GM19035 (cell line): ENCODE measurements at regions not wholly inside any gene's neighbourhood (a gene's known extent, or its start where the extent isn't known, plus 50 kb on each side); places are given as distances from the start of the nearest gene placed in this dataset.

Experiments
- ATAC-seq: cut with Tn5 transposase; IDR thresholded peaks from one replicate; pipeline ENCODE4 v1.9.1; 2021; ENCODE audit not compliant: unreplicated experiment

DNA sequence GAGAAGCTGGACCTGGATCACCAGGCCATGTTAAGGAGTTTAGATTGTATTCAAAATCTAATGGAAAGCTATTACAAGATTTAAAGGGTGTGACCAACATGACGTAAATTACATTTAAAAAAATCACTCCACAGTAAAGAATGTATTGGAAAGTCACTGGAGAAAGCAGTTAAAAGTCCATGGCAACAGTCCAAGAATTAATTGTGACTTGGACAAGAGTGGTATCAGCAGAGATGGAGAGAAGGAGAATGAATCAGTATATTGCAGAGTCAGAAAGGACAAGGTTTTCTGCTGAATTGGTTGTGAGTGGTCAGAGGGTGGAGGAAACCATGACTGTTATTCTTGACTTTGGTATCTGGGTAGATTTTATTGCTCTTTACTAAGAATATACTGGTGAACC is 535.1 kb upstream of the SLITRK1 start:
- no peak for ATAC-seq

DNA sequence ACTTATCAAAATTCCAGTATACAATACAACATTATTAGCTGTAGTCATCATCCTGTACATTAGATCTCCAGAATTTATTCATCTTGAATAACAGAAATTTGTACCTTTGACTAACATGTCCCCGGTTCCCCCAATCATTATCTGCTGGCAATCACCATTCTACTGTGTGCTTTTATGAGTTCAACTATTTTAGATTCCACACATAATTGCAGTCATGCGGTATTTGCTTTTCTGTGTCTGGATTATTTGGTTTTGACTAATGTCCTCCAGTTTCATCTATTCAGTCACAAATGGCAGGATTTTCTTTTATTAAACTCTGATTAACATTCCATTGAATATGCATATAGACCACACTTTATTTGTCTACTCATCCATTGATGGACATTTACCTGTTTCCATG is 530.7 kb upstream of the SLITRK1 start:
- ATAC-seq, result no peak

GRCh38 chr13:84405286-84405685 is 523.0 kb upstream of the SLITRK1 start:
- no peak for ATAC-seq

DNA sequence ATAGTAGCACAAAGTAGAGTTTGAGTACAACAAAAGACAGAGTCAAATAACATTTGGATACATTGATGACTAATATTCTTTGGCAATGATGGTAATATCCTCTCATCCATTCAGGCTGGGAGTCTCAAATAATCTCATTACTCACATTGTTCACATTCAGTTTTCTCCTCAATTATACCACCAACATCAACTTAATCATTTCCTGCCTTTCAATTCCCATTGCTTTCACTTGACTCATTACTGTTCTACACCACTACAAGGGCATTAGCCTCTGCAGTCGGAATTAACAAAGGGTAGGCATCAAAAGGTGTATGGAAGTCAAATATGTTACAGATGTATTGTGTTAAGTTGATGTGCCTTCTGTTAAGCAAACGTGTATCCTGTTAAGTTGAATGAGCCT is 518.4 kb upstream of the SLITRK1 start:
- ATAC-seq, result no peak

DNA sequence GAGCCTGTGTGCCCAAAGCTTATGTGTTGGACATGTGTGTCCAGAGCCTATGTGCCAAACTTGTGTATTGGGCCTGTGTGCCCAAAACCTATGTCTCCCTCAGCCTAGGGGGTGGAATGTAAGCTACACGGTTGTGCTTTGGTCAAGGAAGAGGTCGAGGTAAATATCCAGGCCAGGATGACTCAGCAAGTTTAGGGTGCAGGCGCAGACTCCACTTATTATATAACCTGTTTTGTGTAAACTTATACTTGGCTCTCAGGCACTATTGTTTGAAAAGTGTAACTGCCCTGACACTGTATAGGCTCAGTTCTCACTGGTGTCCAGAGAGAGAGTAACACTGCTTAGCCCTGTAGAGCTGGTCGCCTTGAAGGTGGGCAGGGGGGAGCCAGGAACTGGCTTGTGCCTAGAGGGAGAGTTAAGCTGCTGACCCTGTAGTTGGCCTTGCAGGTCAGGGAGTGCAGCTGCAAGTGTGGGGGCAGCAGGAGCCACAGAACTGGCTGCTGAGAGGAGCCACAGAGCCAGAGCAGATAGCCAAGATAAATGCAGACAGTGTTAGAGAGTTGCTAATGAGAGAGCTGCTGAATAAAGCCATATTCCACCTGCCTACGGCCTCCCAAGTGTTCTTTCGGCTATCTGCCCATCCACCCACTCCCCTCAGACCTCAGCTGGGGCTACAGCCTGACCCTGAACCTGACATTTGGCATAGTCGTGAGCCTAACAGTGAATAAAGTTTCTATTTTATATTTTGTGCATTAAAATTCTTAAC is 517.2 kb upstream of the SLITRK1 start:
- ATAC-seq, result no peak

DNA sequence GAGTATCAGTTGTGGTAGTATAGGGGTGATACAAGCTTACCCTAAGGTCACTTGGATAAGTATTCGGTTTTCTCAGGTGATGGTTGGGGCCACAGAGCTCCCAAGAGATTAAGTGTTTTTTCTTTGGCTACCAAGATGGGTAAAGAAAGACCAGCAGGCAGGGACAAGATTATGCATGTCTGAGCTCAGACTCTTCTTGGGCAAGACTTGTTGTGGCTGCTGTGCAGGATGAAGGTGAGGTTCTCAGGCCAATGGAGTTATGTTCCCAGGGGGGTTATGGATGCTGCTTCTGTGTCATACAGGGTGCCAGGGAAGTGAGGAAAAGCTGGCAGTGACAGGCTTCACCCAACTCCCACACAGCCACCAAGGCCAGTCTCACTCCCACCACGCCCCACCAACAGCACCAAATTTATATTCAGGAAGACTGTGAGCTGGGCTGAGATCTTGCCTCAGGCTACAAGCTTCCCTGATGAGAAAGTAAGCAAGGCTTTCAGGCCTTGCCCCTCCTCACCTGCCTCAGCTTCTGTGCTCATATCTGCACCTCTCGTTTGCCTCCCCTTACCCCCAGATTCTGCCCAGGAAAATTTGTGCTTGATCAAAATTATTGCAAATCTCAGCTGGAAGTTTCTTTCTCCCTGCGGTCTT is 511.8 kb upstream of the SLITRK1 start:
- ATAC-seq, result no peak

- ATAC-seq, result no peak
These were observed 498.6 kb upstream of the SLITRK1 start for GRCh38 chr13:84380866-84381265.

DNA sequence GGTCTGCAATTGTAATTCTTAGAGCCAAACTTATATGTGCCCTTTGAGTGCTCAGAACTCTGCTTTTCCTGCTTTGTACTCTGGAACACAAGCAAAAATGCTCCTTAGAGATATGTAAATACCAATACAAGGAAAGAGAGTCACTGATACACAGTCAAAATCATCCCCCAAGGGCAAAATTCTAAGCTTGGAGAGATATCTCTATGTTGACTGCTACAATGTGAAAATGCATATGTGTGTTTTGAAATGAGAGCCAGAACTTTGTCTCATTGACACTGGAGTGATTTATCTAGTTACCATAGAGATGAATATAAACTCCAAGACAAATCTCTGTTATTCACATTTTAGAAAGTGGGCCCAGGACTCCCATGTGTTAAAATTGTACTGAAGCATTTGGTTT is 494.8 kb upstream of the SLITRK1 start:
- ATAC-seq, result no peak

DNA sequence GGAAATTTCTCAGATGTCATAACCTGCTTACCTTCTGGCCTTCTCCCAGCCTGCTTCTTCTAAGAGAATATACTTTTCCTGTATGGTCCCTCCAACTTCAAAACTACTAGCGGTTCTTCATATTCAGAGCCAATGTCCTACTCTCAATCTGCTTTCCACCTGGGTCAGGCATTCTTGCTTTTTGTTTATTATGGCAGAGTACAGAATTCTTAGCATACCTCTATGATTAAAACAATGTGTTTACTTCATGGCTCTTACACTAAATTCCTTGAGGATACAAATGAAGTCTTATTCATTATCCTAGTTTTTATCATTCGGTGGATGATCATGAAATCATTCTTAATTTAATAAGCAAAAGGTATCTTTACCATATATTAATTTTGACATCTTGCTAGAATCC is 484.2 kb upstream of the SLITRK1 start:
- no peak for ATAC-seq

- no peak for ATAC-seq
These were observed 480.5 kb upstream of the SLITRK1 start for GRCh38 chr13:84362777-84363176.

DNA sequence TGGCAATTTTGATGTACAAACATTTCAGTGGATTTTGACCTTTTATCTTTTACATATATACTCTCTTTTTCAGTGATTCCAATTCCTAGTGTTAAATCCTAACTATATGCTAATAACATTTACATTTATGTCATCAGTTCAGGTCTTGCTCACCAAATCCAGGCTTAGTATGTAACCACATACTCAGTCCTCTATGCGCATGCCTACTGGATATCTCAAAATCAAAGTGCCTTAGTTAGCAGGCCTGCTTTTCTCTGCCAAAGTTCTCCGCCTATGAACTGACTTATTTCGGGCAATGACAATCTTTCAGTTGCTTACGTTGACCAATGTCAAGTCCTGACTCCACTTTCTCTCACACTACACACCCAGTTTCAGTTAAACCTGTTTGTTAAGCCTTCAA is 478.5 kb upstream of the SLITRK1 start:
- ATAC-seq, result no peak

DNA sequence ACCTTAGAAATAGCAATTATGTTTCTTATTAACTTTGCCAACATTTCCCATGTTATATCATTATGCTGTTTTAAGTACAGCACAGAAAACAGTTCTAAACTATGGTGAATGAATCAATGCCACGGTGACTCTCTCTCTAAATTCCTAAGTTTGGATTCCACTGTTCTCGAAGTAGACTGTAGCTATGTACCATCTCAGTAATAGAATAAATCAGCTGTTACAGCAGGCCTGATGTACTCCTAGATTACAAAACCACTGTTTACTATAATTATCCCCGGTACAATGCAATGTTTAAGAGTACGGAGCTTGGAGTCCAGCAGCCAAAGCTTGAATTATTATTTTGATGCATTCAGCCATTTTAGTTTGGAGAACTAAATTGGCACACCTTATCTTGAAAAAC is 476.3 kb upstream of the SLITRK1 start:
- no peak for ATAC-seq

GRCh38 chr13:84352946-84353345 is 470.7 kb upstream of the SLITRK1 start:
- no peak for ATAC-seq

DNA sequence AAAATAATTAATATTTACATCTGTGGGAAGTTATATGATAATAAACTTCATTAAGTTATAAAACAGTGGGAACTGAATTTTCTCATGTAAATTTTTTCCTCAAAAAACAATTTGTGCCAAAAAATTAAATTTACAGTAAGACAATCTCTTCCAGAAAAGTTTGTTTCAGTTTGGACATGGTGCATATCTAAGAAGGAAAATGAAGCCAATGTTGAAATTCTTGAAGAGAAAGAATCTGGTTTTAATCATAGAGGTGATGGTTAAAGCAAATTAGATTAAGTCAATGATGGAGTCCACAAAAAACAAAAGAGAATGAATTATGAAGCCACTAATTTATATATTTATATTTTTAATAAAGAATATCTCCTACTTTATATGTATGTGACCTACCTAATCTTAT is 457.2 kb upstream of the SLITRK1 start:
- no peak for ATAC-seq

- ATAC-seq, result no peak
These were observed 450.1 kb upstream of the SLITRK1 start for GRCh38 chr13:84332346-84332745.

DNA sequence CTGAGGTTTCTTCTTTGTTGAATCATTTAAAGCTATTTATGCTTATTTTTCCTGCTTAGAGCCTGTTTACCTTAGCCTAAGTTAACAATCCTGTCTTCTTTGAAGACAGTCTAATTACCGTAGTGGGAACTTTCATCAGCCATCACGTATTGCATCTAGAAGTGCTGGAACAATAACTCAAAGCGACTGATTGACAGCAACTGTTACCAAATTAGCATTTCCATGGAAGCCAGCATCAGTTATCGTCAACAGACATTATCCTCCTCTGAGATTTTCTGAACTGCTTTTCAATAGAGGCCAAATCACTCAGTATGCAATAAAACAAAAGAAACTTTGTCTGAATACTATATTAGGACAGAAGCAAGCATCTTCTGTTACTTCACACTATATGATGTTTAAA is 433.3 kb upstream of the SLITRK1 start:
- no peak for ATAC-seq

DNA sequence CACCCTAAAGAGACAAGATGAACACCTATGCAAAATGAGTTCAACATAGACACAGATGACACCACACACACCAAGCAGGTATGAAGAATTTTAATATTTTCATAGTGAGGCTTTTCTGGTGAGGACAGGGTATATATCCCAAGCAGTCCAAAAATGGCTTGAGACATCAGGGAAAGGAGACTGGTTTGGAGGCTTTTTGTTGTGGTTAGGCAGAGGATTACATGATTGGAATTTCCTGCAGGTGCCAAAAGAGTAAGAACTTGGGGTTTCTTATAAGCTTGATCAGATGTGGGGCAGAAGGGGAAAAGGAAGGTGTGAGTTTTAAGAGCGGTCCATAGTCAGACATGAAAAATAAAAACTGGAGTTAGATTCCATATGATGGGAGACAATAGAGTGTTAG is 420.8 kb upstream of the SLITRK1 start:
- ATAC-seq, result no peak

GRCh38 chr13:84297251-84297650 is 415.0 kb upstream of the SLITRK1 start:
- ATAC-seq, result no peak

DNA sequence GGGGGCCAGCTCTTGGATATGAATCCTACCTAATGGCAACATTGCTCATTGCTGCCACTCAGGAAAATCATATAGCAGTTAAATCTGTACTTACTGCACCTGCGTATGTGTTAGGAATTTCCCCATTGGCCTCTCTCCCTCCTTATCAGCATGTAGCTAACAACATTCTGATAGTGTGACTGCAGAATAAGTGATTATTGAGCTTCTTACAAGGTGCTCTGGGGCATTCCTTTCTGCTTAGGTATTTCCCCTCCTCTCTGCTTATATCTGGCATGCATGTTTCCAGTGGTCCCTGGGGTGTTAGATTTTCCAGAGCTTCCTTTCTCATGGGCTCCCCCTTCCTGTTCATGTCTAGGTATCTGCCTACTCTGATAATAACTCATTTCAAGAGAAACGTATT is 414.1 kb upstream of the SLITRK1 start:
- no peak for ATAC-seq

- no peak for ATAC-seq
These were observed 412.3 kb upstream of the SLITRK1 start for GRCh38 chr13:84294576-84294975.

DNA sequence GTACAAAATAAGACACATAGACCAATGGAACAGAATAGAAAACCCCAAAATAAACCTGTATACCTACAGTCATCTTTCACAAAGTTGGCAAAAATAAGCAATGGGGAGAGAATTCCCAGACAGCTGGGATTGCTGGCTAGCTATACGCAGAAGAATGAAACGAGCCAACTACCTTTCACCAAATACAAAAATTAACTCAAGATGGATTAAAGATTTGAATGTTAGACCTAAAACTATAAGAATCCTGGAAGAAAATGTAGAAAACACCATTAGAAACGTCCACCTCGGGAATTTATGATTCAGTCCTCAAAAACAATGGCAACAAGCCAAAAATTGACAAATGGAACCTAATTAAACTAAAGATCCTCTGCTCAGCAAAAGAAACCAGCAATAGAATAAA is 408.1 kb upstream of the SLITRK1 start:
- ATAC-seq, result no peak

GRCh38 chr13:84279166-84279565 is 396.9 kb upstream of the SLITRK1 start:
- no peak for ATAC-seq
